ENCODE measurements at regions not wholly inside any gene's neighbourhood (a gene's known extent, or its start where the extent isn't known, plus 50 kb on each side); places are given as distances from the start of the nearest gene placed in this dataset.
A peak's percentile ranks its signal among the peaks of the same experiment; 100 is the strongest.

- DNase-seq (ENCODE audit: low read depth in 4 of 4, low spot score in 3 of 4): no peak
Measured at GRCh38 chr12:5194306-5194705, 150.6 kb downstream of the KCNA5 start.

- no peak for DNase-seq (ENCODE audit: low read depth in 4 of 4, low spot score in 3 of 4)
Measured at GRCh38 chr12:5195244-5195643, 151.6 kb downstream of the KCNA5 start.

GRCh38 chr12:5195691-5196090 is 152.0 kb downstream of the KCNA5 start:
- no peak for DNase-seq (ENCODE audit: low read depth in 4 of 4, low spot score in 3 of 4)

- DNase-seq (ENCODE audit: low read depth in 4 of 4, low spot score in 3 of 4): no peak
Measured at GRCh38 chr12:5197131-5197530, 153.5 kb downstream of the KCNA5 start.

- DNase-seq (ENCODE audit: low read depth in 4 of 4, low spot score in 3 of 4): no peak
Measured at GRCh38 chr12:5197656-5198055, 154.0 kb downstream of the KCNA5 start.

- peak in 1 of 4 donors; percentile 36 for DNase-seq (ENCODE audit: low read depth in 4 of 4, low spot score in 3 of 4)
Measured at GRCh38 chr12:5200278-5201087, 156.8 kb downstream of the KCNA5 start.

GRCh38 chr12:5201554-5202218 is 158.0 kb downstream of the KCNA5 start:
- DNase-seq (ENCODE audit: low read depth in 4 of 4, low spot score in 3 of 4): peak in 2 of 4 donors; percentile 48 to 62

- DNase-seq (ENCODE audit: low read depth in 4 of 4, low spot score in 3 of 4): no peak
Measured at GRCh38 chr12:5203274-5203673, 159.6 kb downstream of the KCNA5 start.

- no peak for DNase-seq (ENCODE audit: low read depth in 4 of 4, low spot score in 3 of 4)
Measured at GRCh38 chr12:5203720-5204119, 160.0 kb downstream of the KCNA5 start.

- DNase-seq (ENCODE audit: low read depth in 4 of 4, low spot score in 3 of 4): no peak
Measured at GRCh38 chr12:5204271-5204670, 160.6 kb downstream of the KCNA5 start.

GRCh38 chr12:5204831-5205230 is 161.2 kb downstream of the KCNA5 start:
- no peak for DNase-seq (ENCODE audit: low read depth in 4 of 4, low spot score in 3 of 4)

GRCh38 chr12:5206401-5207175 is 162.9 kb downstream of the KCNA5 start:
- no peak for DNase-seq (ENCODE audit: low read depth in 4 of 4, low spot score in 3 of 4)

- DNase-seq (ENCODE audit: low read depth in 4 of 4, low spot score in 3 of 4): no peak
Measured at GRCh38 chr12:5210179-5210922, 166.7 kb downstream of the KCNA5 start.

- no peak for DNase-seq (ENCODE audit: low read depth in 4 of 4, low spot score in 3 of 4)
Measured at GRCh38 chr12:5210923-5211290, 167.2 kb downstream of the KCNA5 start.

- DNase-seq (ENCODE audit: low read depth in 4 of 4, low spot score in 3 of 4): no peak
Measured at GRCh38 chr12:5213336-5213735, 169.7 kb downstream of the KCNA5 start.

- DNase-seq (ENCODE audit: low read depth in 4 of 4, low spot score in 3 of 4): no peak
Measured at GRCh38 chr12:5213990-5214389, 170.3 kb downstream of the KCNA5 start.

- DNase-seq (ENCODE audit: low read depth in 4 of 4, low spot score in 3 of 4): no peak
Measured at GRCh38 chr12:5217936-5218335, 174.3 kb downstream of the KCNA5 start.

GRCh38 chr12:5220099-5220498 is 176.4 kb downstream of the KCNA5 start:
- no peak for DNase-seq (ENCODE audit: low read depth in 4 of 4, low spot score in 3 of 4)

GRCh38 chr12:5220835-5221234 is 177.2 kb downstream of the KCNA5 start:
- DNase-seq (ENCODE audit: low read depth in 4 of 4, low spot score in 3 of 4): no peak

GRCh38 chr12:5222011-5222461 is 178.4 kb downstream of the KCNA5 start:
- no peak for DNase-seq (ENCODE audit: low read depth in 4 of 4, low spot score in 3 of 4)

GRCh38 chr12:5222729-5223128 is 179.1 kb downstream of the KCNA5 start:
- DNase-seq (ENCODE audit: low read depth in 4 of 4, low spot score in 3 of 4): no peak

All from left renal pelvis (tissue), 4 donors.